Mucosa of gallbladder (tissue), 1 donor: ENCODE measurements at regions not wholly inside any gene's neighbourhood (a gene's known extent, or its start where the extent isn't known, plus 50 kb on each side); places are given as distances from the start of the nearest gene placed in this dataset.

Source experiments
- DNase-seq: peaks from one replicate; pipeline ENCODE4 v3.0.0-alpha.2; 2020; ENCODE audit warnings: low spot score
- donor health status: DM: no; HTN: no; CAD: no.

DNA sequence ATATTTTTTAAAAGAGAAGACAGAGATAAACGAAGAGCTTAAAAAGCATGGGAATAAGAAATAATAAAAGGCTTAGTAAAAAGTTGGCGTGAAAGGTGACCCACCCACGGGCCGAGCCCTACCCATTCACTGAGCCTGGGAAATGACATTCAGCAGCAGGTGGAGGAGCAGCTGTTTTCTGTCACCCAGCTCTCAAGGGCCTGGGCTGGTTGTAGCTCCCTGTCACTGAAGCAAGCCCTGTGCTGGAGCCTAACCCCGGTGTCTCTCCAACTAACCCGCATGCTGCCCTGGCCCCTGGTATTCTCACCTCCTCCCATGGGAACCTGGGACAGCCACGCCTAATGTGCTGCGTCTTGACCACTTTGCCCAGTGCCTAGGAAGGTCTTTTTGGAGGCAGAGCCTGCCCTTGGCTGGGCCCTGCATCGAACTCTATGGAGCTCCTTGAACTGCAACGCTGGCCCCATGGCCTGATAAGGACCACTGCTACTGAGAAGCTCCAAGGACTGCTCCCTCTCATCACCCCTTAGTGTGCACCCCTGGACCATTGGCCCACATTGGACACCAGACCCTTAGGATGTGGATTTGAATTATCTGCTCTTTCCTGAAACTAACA lies 68.8 kb upstream of the IYD start:
- no peak for DNase-seq

DNA sequence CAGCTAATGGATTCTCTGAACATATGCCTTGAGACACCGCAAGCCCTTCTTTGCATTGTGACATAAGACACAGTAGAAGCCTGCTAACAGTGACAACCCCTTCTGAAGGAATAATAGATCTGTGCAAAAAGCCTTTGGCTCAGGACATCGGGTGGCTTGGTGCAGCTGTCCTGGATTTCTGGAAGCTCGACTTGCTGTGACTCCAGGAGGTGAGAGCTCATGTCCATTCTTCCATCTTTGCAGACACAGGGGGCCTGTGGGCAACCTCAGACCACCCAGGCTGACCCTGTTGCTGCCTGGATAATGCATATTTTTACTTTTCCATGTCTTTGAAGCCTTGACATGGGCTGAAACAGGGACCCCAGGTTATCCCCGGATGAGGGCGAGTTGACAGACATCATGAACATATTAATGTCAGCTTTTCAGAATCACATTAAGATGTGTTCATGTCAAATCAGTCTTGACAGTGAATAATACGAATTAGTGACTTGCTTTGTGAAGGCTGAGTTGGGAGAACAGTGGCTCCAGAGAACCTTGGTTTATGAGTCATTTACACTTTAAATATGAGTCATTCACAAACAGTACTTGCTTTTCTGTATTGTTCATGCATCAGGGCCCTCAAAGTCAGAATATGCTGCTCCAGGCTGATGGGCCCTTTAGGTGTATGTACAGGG lies 66.8 kb upstream of the IYD start:
- no peak for DNase-seq

DNA sequence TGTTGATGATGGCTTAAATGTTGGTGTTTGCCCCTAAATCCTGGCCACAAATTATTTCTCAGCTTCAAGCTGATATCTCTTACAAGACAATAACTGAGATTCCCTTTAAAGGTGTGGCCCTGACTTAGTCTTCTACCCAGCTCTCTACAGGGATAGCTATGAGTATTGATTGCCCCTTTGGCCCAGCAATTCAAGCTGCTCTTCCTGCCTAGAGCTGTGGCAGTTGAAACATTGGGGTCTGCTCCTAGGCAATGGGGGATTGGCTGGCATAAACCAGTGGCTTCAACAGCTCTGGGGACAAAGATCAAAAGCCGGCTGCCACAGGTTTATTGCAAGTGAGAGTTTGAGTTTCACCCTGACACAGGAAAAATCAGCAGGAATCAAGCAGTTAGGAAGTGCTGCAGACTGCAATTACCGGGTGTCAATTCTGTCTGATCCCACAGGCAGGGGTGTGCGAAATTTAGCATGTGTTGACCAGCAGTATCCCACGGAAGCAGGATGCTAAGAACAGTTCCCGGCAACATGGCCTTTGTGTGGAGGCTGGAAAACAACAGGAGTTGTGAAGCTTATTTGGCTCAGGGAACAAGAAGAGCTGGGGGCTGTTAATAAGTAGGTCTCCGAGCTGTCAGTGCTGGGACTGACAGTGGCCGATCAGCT lies 66.2 kb upstream of the IYD start:
- DNase-seq: peak; percentile 15

DNA sequence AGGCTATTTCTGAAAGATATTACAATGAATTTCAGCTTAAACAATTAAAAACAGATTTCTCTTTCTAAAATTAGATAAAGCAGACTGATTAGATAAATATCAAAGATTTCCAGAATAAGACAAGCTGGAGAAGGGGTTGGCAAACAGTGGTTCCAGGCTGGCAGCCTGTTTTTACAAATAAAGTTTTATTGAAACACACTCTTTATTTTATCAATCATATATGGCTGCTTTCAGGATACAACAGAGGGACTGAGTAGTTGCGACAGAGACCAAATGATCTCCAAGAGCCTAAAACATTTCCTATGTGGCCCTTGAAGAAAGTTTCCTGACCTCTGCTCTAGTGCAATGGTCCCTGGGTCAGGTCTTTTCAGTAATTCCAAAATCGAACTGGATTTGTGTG lies 65.6 kb upstream of the IYD start:
- DNase-seq: no peak

DNA sequence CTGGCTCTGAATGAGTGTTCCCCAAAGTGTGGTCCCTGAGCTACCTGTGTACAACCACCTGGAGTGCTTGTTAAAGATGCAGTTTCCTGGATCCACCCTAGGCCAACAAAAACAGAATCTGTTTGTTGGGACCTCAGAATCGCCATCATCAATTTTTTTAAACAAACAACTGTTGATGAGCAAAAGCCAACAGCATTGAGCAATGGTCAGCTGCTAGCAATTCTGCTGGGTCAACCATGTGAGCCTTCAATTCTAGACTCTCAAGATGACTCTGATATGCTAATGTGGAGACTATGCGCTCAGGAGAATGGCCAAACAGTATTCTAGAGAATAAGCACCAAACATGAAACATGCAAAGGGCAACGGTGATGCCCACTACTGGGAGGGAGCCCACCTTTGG lies 64.4 kb upstream of the IYD start:
- no peak for DNase-seq

DNA sequence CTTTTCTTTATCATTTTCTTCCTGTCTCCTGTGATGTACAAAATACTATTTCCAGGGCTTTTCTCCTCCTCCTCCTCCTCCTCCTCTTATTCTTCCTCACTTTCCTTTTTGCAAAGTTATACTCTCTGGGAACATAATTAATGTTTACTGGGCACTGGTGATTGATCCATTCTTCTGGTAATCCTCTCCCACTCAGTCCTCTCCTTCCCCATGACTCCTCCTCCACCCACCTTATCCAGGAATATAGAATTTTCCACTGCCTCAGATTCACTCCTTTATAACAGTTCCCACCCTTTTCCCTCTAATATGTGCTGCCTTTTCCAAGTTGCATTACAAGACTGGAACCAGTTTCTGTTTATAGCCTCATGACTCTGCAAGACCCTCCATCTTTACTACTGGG lies 62.5 kb upstream of the IYD start:
- DNase-seq: no peak

DNA sequence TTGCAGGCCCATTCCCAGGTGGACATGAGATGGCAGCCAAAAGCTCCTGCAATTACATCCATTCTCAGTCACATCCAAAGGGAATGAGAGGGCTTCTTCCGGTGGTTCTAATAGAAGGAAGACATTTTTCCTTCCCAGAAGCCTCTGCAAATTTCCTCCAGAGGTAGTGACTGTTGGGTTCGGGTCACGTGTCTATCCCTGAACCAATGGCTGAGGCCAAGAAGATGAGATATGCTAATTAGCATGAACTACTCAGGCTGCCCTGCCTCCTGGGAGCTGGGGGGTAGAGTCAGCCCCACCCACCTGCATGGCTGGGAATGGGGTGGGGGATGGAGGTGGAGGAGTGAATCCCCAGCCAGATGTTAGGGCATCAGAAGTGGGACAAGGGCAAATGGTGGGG lies 61.3 kb upstream of the IYD start:
- DNase-seq: no peak

DNA sequence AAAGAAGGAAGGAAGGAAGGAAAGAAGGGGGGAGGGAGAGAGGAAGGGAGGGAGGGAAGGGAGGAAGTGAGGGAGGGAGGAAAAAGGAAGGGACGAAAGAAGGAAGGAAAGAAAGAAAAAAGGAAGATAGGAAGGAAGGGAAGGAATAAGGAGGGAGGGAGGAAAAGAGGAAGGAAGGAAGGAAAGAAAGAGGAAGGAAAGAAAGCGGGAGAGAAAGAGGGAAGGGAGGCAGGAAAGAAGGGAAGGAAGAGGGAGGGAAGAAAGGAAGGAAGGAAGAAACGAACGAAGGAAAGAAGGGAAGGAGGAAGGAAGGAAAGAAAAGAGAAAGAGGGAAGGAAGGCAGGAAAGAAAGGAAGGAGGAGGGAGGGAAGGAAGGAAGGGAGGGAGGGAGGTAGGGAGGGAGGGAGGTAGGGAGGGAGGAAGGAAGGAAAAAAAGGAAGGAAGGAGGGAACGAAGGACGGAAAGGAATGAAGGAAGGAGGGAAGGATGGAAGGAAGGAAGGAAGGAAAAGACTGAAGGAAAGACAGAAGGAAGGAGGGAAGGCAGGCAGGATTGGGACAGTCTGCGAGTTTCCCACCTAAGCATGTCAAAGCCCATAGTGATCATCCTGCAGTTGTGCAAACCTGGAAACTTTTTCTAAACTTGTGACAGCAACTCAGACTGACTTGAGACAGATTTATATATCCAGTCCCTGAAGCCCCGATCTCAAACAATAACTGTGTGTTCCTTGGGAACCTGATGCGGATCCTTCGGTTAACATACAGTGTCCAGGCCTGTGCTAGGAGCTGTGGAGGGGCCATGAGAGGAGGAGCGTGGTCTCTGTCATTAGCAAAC lies 59.8 kb upstream of the IYD start:
- DNase-seq: no peak

DNA sequence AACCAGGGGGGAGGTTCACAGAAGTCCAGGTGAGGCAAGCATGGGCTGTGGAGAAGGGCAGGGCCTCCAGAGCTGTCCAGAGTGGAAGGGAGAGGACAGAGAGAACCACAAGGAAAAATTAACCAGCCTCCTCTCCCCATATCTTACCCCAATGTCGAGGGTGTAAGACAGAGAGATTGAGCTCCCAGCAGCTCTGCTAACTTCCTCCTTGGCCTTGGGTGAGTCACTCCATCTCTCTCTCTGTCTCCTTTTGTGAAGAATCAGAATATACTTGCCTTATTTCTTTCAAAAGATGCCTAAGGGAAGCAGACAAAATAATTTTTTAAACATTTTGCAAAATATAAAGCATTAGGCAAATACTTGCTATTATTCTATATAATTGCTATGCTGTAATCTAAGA lies 58.3 kb upstream of the IYD start:
- DNase-seq: no peak

DNA sequence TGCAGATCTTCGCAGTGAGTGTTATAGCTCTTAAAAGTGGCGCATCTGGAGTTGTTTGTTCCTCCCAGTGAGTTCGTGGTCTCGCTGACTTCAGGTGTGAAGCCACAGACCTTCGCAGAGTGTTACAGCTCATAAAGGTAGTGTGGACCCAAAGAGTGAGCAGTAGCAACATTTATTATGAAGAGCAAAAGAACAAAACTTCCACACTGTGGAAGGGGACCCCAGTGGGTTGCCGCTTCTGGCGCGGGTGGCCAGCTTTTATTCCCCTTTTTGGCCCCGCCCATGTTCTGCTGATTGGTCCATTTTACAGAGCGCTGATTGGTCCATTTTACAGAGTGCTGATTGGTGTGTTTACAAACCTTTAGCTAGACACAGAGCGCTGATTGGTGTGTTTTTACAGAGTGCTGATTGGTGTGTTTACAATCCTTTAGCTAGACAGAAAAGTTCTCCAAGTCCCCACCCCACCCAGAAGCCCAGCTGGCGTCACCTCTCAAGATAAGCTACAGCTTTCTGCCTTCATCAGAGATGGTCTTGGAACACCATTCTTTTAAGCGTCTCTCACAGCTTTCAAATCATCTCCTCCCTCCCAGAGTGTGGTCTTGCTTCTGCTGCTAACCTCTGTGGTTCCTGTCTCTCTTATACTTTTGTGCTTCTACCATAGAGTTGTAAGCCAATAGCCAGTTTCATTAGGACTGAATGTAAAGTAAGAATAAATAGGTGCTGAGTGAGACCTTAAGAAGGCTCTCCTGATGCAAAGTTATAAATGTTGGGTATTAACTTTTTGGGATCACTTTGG lies 57.5 kb upstream of the IYD start:
- peak; percentile 13 for DNase-seq

DNA sequence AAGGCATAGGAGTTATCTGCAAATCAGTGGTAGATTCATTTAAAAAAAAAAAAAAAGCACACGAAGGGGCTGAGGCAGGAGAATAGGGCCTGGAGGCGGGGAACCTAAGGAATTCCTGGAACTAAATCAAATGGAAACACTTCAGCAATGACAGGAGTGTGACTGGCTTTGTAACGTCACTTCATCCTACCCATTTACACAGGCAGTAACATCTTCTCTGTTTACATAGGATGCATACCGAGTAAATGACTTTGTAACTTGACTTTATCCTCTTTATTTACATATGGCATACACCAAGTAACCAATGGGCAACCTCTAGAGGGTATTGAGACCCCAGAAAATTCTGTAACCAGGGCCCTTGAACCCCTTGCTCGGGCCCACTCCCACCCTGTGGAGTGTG lies 56.4 kb upstream of the IYD start:
- DNase-seq: no peak

DNA sequence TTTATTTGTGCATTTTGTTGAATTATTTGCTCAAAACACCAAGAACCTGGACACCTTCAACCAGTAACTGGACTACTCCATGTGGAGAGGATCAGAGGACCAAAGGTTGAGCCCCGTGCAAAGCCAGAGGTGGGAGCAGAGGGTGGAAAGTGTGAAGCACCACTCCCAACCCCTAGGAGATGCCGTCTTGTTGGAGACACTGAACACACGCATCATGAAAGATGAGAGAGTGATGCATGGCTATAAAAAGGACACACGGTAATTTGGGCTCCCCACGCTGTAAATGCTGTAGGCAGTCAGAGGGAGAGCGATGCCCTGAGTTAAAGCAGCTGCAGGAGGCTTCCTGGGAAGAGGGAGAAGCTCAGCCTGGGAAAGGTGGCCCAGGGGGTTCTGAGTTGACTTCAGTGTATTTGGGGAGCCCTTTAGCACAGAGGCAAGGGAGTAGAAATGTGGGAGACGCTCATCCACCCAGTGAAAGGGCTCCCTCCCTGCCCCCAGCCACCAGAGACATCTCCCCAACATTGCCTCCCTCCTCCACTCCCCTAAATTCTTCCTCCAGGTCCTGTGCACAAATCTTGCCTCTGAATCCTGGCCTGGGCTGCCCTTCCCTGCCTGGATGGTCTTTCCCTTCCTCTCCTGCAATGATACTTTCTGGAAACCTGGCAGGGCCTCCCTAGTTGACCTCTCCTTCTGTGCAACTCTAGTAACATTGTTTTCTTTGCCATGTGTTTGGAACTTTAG lies 55.8 kb upstream of the IYD start:
- DNase-seq: no peak

DNA sequence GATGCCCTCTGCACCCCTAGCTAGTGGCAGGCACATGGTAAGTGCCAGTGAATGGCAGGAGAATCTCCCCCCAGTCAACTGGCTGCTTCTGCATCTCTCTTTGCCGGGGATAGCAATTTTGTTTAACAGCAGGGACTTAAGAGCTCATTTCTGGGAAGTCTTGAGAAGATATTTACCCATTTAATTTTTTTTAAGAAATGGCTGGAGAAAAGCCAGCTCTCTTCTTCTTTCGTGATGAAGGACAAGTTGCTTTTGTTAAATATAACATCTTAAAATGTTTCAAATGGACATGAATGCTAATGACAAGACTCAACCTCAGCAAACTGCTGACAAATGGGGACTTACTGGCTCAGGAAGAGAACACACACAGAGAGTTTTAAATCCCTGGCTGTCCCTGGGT lies 55.0 kb upstream of the IYD start:
- no peak for DNase-seq

DNA sequence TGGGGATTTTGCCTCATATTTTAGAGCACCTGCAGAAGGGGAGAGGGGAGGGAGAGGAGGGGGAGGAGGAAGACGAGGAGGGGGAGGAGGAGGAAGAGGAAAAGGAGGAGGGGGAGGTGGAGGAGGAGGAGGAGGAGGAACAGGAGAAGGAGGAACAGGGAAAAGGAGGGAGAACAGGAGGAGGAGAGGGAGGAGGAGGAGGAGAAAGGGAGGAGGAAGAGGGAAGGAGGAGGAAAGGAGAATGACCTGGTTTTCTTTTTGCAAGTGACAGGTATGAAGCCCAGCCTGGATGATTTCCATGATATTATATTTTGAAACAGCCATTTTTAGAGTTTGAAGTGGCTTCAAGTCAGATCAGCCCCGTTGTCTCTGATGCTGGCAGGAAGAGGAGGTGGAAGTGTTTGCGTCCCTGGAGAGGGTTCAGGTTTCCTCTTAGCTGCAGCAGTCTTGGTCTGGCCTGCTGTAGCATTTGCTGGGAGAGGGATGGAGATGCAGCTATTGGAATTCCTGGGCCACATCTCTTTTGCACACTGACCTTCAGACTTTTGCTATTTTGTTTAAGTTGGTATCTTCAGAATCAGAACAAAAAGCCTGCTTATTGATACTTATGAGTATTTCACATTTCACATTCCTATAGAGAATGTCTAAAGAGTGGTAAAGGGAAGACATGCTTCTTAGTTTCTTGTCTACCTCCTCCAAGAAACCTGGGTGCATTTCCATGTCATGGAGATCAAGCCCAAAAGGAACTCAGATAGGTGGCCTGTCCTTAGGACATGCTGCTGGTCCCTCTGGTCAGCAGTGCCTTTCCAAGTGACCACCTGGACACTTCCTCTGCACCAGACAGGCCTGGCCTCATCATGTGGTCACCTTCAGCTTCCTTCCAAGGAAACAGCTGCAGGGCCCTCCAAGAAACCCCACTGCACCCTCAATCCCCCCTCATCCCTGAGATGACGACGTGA lies 54.3 kb upstream of the IYD start:
- no peak for DNase-seq

DNA sequence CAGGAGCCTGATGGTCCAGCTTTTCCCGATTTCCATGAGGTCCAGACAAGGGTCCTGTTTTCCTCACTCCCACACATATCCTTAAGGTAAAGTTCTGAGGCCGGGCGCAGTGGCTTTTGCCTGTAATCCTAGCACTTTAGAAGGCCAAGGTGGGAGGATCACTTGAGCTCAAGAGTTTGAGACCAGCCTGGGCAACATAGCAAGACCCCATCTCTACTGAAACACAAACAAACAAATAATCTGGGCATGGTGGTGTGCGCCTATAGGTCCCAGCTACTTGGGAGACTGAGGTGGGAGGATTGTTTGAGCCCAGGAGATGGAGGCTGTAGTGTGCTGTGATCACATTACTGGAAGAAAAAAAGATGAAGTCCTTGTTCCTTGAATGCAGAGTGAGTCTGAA lies 53.2 kb upstream of the IYD start:
- DNase-seq: no peak

DNA sequence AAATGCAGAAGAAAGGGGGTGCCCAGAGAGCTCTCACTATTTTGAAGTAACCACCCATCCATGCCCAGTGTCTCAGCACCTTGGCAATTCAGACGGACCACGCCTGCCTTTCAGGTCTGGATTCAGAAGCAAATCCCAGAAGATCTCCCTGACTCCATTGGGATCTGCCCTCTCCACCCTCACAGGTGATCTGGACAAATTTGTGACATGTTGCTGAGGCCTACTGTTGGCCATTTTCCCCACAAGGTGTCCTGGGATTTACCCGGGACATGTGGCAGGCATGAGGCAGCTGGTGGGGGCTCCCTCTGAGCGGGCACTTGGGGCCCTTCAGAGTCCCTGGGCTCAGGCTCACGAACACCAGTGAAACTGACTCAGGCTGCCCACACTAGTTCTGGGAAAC lies 51.9 kb upstream of the IYD start:
- DNase-seq: no peak
